Left kidney (tissue), 1 donor: ENCODE measurements at regions not wholly inside any gene's neighbourhood (a gene's known extent, or its start where the extent isn't known, plus 50 kb on each side); places are given as distances from the start of the nearest gene placed in this dataset.
A peak's percentile ranks its signal among the peaks of the same experiment; 100 is the strongest.
"Not testable (repeated sequence)": the region's sequence is repeated elsewhere in the genome, so short reads cannot be mapped to it uniquely, and the experiment has no call there.

Source experiments
- DNase-seq: peaks from one replicate; pipeline ENCODE4 v3.0.0-alpha.2; 2013

DNA sequence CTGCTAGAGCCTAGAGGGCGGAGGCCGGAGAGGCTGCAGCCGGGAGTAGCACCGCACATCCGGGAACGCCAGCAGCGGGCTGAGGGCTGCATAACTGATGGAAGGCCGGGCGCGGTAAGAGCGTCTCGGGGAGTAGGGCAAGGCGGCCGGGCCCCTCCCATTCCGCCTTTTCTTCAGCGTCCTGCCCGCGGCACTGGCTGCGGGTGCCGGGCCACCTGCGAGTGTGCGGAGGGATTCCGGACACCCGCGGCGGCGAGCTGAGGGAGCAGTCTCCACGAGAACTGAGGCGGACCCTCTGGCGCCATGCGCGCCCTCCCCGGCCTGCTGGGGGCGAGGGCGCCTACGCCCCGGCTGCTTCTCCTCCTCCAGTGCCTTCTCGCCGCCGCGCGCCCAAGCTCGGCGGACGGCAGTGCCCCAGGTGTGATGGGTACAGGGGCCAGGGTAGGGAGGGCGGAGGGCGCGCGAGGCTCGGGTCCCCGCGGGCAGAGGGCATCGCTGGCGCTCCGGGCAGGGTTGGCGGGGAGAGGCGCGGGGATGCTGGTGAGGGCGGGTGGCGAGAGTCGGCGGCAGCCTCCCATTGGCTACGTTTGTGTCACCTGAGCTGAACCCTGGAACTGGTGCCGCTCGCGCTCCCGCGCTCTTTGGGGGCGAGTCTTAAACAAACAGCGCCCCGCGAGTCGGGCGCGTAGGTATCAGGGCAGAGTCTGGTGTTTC lies 334.4 kb downstream of the SRGAP2C start:
- peak; percentile 53 for DNase-seq

DNA sequence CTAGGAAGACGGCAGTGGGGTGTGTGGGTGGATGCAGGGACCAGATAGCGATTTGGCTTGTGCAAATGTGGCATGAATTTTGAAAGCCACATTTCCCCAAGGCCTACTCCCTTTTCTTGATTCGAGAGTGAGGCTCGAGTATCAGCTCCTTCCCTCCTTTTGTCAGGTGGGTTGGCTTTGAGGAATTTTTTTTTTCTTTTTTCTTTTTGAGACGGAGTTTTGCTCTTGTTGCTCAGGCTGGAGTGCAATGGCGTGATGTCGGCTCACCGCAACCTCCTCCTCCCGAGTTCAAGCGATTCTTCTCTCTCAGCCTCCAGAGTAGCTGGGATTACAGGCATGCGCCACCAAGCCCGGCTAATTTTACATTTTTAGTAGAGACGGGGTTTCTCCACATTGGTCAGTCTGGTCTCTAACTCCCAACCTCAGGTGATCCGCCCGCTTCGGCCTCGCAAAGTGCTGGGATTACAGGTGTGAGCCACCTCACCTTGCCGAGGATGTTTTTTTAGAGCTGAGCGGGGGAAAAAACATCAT lies 335.0 kb downstream of the SRGAP2C start:
- not testable (repeated sequence) for DNase-seq

GRCh38 chr1:121522061-121522759 lies 337.4 kb downstream of the SRGAP2C start:
- DNase-seq: peak; percentile 62

DNA sequence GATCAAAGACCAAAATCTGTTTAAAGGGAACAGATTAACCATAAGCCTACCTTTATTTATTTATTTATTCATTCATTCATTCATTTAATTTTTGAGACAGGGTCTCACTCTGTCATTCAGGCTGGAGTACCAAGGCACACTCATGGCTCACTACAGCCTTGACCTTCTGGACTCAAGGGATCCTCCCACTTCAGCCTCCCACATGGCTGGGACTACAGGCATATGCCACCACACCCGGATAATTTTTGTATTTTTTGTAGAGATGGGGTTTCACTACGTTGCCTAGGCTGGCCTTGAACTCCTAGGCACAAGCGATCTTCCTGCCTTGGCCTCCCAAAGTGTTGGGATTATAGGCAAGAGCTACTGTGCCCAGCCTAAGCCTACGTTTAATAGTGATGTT lies 338.3 kb downstream of the SRGAP2C start:
- DNase-seq: not testable (repeated sequence)

DNA sequence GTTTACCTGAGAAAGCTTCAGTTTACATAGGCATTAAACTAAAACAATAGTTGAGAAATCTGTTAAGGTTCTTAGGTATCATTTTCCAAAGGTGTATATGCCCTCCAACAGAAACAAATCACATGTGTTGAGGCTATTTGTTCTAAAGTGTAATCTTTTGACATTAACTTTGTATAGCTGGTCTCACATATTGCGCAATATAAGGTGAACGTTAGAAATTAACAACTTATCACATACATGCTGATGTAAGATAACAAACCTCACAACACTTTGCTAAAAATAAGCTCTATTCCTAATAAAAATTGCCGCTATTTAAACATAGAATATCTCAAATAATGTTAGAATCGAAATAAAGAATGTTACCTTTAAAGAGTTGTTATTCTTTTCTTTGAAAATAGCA lies 340.6 kb downstream of the SRGAP2C start:
- DNase-seq: no peak

DNA sequence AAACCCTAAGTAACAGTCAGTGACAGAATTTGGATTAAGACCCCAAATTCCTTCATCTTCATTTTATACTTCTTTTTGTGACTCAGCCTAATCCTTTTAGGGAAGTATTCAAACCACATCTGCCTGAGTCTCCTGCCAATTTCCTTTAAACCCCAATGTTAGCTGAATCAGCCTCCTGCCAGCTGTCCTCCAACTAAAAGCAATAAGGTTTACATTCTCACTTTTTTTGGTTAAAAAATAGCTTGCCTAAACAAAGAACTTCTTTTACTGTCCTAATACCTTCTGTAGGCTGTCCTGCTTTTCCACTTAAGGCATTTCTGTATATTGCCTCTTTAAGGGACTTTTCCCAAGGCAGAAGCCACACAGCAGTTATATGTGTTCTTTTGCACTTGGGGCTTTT lies 344.2 kb downstream of the SRGAP2C start:
- not testable (repeated sequence) for DNase-seq

DNA sequence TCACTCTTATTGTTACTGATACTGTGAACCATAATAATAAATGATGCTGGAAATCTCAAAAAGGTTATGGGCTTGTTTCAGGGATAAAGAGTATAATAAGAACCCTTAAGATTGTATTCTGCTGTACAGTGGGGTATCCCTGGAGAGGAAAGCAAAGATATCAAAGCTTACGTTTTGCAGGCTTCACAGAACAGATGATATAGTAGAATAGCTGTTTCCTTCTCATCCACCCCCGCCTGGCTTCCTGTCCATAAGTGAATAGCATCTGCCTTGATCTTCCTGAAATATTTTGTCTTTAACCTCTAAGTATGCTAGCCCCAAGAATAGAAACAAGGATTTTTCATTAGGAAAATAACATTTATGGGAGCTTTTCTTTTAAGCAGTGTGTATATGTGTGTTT lies 345.3 kb downstream of the SRGAP2C start:
- not testable (repeated sequence) for DNase-seq

DNA sequence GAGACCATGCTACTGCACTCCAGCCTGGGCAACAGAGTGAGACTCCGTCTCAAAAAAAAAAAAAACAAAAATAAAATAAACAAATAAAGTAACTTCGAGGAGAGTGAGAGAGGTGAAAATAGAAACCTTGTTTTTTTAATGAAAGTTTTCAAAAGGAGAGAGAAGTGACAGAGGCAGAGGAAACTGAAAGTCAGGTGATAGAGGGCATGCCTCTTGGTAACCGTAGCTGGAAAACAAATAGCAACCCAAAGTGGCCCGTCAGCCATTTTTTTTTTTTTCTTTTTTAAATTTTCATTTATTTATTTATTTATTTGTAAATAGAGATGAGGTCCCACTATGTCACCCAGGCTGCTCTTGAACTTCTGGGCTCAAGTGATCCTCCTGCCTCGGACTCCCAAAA lies 347.0 kb downstream of the SRGAP2C start:
- DNase-seq: not testable (repeated sequence)

DNA sequence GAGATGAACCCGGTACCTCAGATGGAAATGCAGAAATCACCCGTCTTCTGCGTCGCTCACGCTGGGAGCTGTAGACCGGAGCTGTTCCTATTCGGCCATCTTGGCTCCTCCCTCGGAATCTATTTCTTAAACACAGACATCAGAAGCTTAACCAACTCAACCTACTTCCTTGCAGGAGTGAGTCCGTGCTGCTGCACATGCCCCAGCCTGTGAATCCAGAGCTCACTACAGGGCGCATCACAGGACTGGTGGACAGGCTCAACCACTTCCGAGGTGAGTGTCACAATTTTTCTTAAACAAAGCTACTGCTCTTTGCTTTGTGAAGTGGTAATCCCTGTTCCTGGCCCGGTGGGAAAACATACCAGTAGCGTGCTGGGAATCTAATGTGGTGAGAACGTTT lies 353.4 kb downstream of the SRGAP2C start:
- not testable (repeated sequence) for DNase-seq

GRCh38 chr1:121538943-121539575 lies 354.3 kb downstream of the SRGAP2C start:
- no peak for DNase-seq

DNA sequence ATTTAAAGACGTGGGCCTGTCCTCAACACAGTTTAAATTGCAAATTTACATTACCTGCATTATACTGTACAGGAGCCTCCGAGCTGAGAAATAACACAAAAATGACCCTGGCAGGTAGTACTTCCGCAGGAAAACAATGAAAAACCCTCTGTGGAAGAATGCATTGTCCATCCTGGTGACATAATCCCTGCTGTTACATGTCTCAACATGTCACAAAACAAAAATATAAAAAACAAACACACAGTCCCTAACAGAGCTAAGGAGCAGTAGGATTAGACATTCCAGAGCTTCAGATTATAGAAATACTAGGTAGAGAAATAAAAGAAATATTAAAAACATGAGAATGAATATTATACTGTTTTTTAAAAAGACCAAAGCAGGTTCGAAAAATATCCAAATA lies 359.2 kb downstream of the SRGAP2C start:
- DNase-seq: not testable (repeated sequence)

DNA sequence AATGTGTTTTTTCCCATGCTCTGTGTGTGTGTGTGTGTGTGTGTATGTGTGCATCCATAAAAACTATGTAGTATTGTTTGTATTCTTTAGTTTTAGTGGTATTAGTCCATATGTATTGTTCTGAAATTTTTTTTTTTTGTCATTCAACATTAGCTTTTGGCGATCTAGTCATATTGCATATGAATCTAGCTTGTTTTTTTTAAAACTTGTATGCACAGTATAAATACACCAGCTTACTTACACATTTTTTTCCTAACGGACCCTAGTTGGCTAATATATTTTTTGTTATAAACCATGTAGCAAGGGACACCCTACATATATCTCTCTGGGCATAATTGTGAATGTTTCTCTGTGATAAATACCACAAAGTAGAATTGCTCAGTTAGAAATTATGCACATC lies 359.7 kb downstream of the SRGAP2C start:
- no peak for DNase-seq

GRCh38 chr1:121545899-121546298 lies 361.1 kb downstream of the SRGAP2C start:
- not testable (repeated sequence) for DNase-seq

- no peak for DNase-seq
These were observed 362.2 kb downstream of the SRGAP2C start for GRCh38 chr1:121546830-121547591.

GRCh38 chr1:121547726-121548125 lies 363.0 kb downstream of the SRGAP2C start:
- not testable (repeated sequence) for DNase-seq

DNA sequence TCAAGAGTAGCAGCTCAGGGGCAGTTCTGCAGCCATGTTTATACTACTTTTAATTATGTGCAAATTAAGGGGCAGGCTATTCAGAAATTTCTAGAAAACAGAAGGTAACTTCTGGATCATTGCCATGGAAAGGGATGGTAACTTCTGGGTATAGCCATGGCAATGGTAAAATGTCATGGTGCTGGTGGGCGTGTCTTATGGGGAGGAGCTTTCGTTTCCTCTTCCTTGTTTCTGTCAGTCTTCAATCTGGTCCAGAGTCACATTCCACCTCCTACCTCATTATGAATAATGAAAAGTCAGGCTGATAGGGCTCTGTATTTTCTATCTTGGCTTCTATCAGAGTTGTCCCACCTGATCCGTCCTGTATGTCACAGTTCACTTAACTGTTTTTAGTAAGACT lies 366.0 kb downstream of the SRGAP2C start:
- not testable (repeated sequence) for DNase-seq

DNA sequence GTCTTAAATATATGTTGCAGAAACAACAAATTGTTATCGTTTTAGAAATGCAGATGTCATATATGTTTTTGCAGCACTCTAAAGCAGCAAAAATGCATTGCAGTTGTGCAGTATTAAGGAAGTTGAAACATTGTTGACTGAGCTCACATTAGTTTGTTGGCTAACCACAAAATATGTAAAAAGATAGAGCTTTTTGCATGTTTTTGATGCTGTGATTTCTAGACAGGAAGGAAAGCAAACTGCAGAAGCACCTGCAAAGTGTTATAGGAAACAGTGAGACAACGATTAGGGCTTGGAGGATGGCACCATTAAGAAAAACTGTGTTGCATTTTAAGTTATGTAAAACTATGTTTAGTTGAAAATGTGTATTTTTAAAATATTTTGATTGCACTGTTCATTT lies 366.7 kb downstream of the SRGAP2C start:
- not testable (repeated sequence) for DNase-seq

DNA sequence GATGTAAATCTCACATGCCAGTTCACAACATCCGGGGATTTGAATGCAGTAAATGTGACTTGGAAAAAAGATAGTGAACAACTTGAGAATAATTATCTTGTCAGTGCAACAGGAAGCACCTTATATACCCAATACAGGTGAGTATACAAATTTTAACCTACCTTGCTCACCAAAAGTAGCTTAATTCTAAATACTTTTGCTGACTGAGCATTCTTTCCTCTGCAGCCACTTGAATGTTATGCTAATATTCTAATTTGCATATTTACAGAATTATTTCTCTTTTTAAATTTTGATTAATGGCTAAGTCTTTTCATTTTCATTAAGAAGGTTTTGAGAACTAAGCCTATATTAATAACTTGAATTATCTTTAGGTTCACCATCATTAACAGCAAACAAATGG lies 371.8 kb downstream of the SRGAP2C start:
- DNase-seq: not testable (repeated sequence)

GRCh38 chr1:121558034-121558433 lies 373.3 kb downstream of the SRGAP2C start:
- not testable (repeated sequence) for DNase-seq

- no peak for DNase-seq
These were observed 373.7 kb downstream of the SRGAP2C start for GRCh38 chr1:121558514-121558913.

DNA sequence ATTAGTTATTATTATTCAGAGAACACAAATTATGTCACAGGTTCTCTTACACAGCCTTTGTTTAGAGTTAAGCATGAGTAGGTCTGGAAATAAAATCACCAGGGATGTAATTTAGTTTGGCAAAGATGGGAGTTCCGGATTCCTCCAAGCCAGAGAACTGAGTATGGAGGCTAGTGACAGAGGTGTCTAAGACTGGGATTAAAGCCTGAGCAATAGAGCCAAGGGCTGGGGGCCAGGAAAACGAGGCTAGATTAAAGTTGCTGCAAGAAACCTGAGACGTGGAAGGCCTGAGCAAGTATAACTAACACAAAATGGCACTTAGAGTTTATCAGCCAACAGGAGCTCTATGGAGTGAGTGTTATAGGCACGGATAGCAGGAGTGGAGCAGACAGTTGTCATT lies 381.6 kb downstream of the SRGAP2C start:
- DNase-seq: no peak

DNA sequence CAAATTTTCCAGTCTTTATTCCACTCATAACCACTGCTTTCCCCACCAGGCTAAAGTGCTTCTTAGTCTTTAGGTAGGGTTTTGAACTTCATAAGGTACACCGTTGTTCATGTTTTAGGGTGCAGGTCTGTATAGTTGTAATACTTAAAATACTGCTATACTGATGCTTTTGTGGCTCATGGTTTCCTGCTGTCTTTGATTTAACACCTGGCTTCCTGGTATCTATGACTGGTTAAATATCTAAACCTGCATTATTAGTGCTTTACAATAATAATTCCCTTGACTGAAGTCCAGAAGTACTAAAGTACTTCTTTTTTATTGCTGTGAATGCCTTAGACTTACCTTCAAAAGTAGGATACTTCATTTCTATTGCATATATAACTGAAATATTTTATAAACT lies 384.7 kb downstream of the SRGAP2C start:
- DNase-seq: no peak
